ENCODE measurements at regions not wholly inside any gene's neighbourhood (a gene's known extent, or its start where the extent isn't known, plus 50 kb on each side); places are given as distances from the start of the nearest gene placed in this dataset.

DNA sequence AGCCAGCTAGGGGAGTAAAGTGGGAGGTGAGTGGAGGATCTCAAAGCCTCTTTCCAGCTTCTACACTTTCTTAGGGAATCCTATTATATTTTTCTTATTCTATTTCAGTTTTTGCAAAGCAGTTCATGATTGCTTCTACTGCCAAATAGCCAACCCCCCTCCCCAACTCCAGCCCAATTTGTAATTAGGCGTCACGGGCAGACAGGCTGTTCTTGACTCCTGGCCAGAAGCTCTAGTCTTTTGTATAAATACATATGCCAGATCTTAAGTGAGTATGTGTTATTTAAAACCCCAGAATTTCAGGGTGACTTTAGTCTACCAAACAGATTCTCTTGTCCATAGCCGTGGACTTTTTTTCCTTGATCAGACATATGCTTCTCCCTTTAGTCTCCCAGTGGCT, 255.2 kb downstream of the BUB3 start:
- DNase-seq (ENCODE audit: low read depth in 2 of 2): no peak

- DNase-seq (ENCODE audit: low read depth in 2 of 2): no peak
Observed at GRCh38 chr10:123409884-123410283, 255.7 kb downstream of the BUB3 start.

GRCh38 chr10:123413353-123413752, 252.8 kb upstream of the GPR26 start:
- DNase-seq (ENCODE audit: low read depth in 2 of 2): no peak

- no peak for DNase-seq (ENCODE audit: low read depth in 2 of 2)
Observed at GRCh38 chr10:123415523-123415922, 250.6 kb upstream of the GPR26 start.

DNA sequence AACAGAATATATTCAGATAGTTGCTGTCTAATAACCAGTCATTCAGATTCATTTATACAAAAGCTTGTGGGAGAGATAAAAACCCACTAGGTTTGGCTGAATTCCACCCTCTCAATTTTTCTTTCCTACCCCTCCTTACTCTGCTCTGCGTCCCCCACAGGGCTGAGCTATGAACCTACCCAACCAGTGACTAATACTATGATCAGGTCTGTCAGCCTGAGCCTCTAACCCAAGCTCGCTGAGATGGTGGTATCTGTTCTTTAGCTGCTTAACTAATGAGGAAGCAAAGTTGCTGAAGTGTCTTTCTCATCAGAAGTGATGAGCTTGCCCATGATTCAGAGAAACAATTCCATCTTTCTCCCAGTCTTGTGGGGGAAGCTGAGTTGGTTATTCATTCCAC, 248.7 kb upstream of the GPR26 start:
- no peak for DNase-seq (ENCODE audit: low read depth in 2 of 2)

DNA sequence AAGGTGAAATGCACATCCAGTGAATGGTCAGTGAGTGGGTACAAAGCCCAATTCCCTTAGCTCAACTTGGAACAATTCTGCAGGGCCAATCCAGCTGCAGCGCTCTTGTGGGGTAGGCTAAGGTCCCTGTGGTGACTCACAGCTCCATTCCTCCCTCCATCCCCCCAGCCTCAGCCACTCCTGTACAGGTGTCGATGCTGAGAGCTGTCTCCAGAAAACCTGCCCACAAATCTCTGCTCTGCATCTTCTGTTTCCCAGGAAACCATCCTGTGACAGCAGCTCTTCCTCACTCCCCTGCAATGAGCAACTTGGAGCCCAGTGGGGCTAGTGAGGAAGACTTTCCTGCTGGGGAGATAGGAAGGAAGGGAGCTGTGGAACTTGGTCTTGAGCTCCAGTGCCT, 244.7 kb upstream of the GPR26 start:
- DNase-seq (ENCODE audit: low read depth in 2 of 2): no peak

- no peak for DNase-seq (ENCODE audit: low read depth in 2 of 2)
Observed at GRCh38 chr10:123422261-123422660, 243.9 kb upstream of the GPR26 start.

DNA sequence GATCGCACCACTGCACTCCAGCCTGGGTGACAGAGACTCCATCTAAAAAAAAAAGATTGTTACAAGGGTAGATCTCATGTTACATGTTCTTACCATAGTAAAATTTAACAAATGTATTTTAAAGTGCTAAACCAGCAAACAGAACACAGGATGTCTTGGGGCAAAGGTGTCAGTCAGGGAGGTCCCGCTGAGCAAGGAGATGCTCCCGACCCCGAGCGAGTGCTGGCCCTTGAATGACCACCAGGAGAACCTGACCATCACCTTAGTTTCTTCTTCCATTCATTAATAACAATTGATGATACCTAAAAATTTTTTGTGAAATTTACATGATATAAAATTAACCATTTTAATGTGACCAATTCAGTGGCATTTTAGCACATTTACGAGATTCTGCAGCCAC, 241.6 kb upstream of the GPR26 start:
- DNase-seq (ENCODE audit: low read depth in 2 of 2): no peak

- no peak for DNase-seq (ENCODE audit: low read depth in 2 of 2)
Observed at GRCh38 chr10:123425680-123426079, 240.5 kb upstream of the GPR26 start.

DNA sequence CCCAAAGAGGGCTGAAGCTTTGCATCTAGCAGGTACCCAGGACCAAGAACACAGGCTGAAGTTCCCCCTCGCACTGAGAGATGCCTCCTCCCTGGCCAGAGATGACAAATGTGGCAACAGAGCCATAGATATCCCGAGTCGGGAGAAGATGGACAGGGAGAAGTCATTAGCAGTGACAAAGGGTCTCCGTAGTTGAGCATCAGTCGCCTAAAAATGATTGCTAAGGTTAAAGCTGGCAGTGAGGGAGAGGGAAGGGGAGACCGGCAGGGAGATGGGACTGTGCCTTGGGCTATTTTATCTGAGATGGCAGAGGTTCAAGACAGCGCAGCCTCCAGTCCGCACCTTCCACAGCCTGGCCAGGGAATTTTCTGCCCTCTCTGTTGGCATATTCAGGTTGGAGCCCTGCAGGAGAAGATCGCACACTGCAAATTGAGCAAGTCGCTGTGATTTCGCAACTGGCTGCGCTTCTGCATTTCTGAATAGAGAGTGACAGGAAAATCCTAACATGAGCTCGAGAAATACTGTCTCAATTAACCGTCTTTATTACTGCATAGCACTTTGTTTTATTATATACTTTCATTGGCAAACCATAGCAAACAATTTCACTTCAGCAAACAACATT, 238.9 kb upstream of the GPR26 start:
- no peak for DNase-seq (ENCODE audit: low read depth in 2 of 2)

DNA sequence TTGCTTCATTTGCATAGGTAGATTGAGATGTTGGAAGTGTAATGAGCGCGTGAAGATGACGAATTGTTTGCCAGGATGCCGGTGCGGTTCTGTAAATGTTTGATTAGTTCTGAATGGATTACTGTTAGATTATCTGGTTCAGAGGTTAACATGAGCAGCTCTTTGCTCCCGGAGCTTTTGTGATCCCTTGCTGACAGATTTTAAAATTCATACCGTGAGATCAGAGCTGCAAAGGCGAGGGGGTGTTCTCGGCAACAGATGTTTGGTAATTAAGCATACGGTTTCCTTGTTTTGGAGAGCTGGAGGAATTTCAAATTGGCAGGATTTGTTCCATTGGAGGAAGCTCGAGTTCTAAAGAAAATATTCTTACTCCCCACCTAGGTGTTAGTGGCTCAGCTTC, 237.8 kb upstream of the GPR26 start:
- no peak for DNase-seq (ENCODE audit: low read depth in 2 of 2)

DNA sequence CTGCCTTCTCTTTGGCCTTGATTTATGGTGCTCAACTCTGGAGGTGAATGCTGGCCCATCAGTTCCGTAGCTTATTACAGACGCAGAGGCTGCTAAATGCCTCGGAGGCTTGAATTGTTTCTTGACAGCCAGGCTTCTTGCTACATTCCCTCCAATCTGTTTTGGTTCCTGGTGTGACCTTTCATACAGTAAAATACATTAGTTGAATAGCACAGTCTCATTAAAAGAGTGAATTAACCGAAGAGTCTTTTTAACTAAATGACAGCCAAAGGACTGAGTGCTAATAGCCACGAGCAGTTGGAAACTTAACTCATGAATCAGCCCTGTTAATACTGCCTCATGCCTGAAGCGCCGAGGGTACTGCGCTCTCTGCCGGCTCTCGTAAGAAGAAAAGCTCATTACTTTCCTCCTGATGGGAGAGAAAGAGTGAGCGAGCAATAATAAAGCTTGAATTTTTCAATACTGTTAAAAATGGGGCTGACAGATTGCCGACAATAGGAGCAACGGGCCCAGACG, 236.4 kb upstream of the GPR26 start:
- DNase-seq (ENCODE audit: low read depth in 2 of 2): no peak

DNA sequence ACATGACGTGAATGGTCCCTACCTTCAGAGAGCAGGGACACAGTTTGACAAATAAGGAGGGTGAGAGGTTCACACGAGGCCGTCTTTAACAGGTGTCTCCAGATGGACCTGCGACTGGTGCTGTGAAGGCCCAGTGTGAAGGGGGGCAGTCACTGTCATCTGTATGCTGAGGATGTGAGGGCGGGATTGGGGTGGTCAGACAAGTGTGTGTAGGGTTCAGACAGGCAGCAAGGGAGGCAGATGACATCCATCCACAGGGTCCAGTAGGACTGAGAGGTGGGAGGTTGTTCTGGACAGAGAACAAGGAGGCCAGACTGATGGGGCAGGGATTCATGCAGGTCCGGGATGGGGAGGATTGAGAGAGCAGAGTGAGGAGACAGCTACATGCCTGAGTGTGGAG, 232.6 kb upstream of the GPR26 start:
- DNase-seq (ENCODE audit: low read depth in 2 of 2): no peak

GRCh38 chr10:123434435-123435039, 231.6 kb upstream of the GPR26 start:
- DNase-seq (ENCODE audit: low read depth in 2 of 2): no peak

DNA sequence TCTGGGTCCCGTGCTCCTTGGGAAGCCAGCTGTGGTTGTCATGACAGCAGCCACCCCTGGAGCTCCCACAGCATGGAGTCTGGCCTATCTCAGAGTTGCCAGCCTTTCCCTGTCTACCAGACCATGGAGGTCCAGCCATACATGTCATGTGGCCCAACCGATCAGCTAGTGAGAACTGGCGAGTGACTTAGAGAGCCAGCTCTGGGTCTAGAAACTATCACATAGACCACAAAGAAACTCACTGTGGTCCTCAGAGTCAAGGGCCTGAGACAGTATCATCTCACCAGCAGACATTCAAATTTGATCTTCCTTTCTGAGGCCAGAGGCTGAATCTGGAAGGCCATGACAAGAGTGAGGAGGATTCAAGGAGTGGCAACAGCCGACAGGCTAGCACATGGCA, 223.3 kb upstream of the GPR26 start:
- no peak for DNase-seq (ENCODE audit: low read depth in 2 of 2)

DNA sequence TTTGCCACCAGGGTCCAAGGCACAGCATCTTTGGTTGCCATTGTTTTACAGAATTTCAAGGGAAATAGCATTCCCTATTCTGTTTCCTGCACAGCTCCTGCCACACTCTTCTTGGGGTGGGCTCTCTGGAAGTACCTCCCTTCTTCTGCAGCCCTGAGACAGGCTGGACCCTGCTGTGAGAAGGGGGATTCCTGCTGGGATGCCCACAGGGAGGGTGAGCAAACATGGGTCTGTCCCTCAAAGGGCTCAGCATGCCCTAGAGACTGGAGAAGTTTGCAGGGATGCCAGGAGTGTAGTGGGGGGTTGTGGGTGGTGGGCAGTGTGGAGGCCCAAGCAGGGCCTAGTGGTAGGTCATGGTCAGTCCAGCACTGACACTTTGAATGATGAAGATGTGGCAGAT, 222.2 kb upstream of the GPR26 start:
- no peak for DNase-seq (ENCODE audit: low read depth in 2 of 2)

GRCh38 chr10:123445261-123445775, 220.8 kb upstream of the GPR26 start:
- DNase-seq (ENCODE audit: low read depth in 2 of 2): no peak

GRCh38 chr10:123446449-123447156, 219.6 kb upstream of the GPR26 start:
- no peak for DNase-seq (ENCODE audit: low read depth in 2 of 2)

- no peak for DNase-seq (ENCODE audit: low read depth in 2 of 2)
Observed at GRCh38 chr10:123449234-123449962, 216.8 kb upstream of the GPR26 start.

DNA sequence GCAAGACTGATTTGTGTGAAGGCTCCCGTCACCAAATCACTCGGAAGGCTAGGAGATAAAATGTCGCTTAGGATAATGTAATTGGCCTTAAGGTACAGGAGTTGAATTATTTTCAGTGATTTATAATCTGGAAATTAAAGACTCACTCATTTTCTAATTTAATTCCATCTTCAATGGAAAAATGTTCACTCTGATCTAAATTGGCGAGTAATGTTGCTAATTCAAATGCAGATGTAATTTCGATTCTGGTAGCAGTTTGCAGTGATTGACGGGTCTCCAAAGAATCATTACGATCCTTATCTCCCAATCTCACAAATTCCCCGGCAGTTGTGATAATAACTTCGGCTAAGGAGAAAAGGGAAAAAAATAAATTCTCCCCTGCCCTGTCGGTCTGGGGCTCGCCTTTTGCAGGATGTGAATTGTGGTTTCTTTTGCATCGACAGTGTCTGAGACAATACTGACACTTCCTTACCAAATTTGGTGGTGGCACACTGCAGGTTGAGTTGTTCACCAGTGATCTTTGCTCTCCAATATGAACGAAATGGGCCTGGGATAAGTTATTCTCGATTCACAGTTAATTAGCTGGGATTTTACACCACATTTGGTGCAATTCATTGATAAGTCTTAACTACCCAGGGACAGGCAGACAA, 215.1 kb upstream of the GPR26 start:
- DNase-seq (ENCODE audit: low read depth in 2 of 2): no peak

- DNase-seq (ENCODE audit: low read depth in 2 of 2): no peak
Observed at GRCh38 chr10:123451618-123452245, 214.4 kb upstream of the GPR26 start.
